HepG2 (cell line): ENCODE measurements at regions not wholly inside any gene's neighbourhood (a gene's known extent, or its start where the extent isn't known, plus 50 kb on each side); places are given as distances from the start of the nearest gene placed in this dataset.

ENCODE experiments used
- EZH2 ChIP-seq: conservative IDR thresholded peaks from 2 replicates; pipeline ENCODE4 v1.6.1; 2012; ENCODE audit warnings: mild to moderate bottlenecking, low read depth, low read length, moderate library complexity
- GATA4 ChIP-seq: sonication (generic); IDR thresholded peaks from 2 replicates; pipeline ENCODE4 v1.6.1; 2016; ENCODE audit warnings: antibody characterized with exemption, low read depth, borderline replicate concordance
- JUND ChIP-seq: sonication (generic); formaldehyde crosslinking; IDR thresholded peaks from 2 replicates; pipeline ENCODE4 v1.8.0; 2022; ENCODE audit warnings: mild to moderate bottlenecking, missing genetic modification reagents
- MZF1 ChIP-seq: sonication (generic); formaldehyde crosslinking; IDR thresholded peaks from 2 replicates; pipeline ENCODE4 v1.8.1; 2023; ENCODE audit warnings: mild to moderate bottlenecking, missing genetic modification reagents, borderline replicate concordance
- ZNF556 ChIP-seq: sonication (generic); formaldehyde crosslinking; IDR thresholded peaks from 2 replicates; pipeline ENCODE4 v1.4.0; 2020; ENCODE audit warnings: mild to moderate bottlenecking, missing genetic modification reagents, borderline replicate concordance
- ZNF567 ChIP-seq: sonication (generic); formaldehyde crosslinking; IDR thresholded peaks from 2 replicates; pipeline ENCODE4 v1.8.1; 2023; ENCODE audit warnings: mild to moderate bottlenecking, missing genetic modification reagents, borderline replicate concordance
- ZNF75D ChIP-seq: sonication (generic); formaldehyde crosslinking; IDR thresholded peaks from 2 replicates; pipeline ENCODE4 v1.8.1; 2023; ENCODE audit warnings: missing genetic modification reagents, mild to moderate bottlenecking, borderline replicate concordance
- ZSCAN9 ChIP-seq: IDR thresholded peaks from 2 replicates; pipeline ENCODE4 v1.6.1; 2016; ENCODE audit warnings: borderline replicate concordance
- TF ChIP-seq, protein P1 (sequence below): sonication (generic); formaldehyde crosslinking; conservative IDR thresholded peaks from 2 replicates; pipeline ENCODE4 v1.4.0; 2020; ENCODE audit warnings: mild to moderate bottlenecking, missing genetic modification reagents, moderate library complexity
- TF ChIP-seq, protein P2 (sequence below): sonication (generic); formaldehyde crosslinking; IDR thresholded peaks from 2 replicates; pipeline ENCODE4 v1.4.0; 2020; ENCODE audit warnings: missing genetic modification reagents, borderline replicate concordance
- TF ChIP-seq, protein P3 (sequence below): sonication (generic); formaldehyde crosslinking; IDR thresholded peaks from 2 replicates; pipeline ENCODE4 v1.8.0; 2022; ENCODE audit warnings: missing genetic modification reagents, mild to moderate bottlenecking, inconsistent platforms, borderline replicate concordance

DNA sequence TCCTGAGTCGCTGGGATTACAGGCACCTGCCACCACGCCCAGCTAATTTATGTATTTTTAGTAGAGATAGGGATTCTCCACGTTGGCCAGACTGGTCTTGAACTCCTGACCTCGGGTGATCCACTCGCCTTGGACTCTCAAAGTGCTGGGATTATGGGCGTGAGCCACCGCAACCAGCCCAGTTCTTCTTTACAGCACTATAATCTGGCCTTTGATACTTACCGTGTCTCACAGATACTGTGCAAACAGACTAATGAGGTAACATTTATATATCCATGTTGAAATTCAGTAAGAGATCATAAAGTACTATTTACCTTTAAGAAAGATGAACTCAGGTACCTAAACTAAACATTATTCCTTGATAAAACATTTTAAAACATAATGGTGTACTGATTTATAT lies 121.8 kb upstream of the PRR20A start (continued):
- no peak for TF ChIP-seq ZNF567 (CRISPR knock-in tag)
- TF ChIP-seq, protein P1, sequence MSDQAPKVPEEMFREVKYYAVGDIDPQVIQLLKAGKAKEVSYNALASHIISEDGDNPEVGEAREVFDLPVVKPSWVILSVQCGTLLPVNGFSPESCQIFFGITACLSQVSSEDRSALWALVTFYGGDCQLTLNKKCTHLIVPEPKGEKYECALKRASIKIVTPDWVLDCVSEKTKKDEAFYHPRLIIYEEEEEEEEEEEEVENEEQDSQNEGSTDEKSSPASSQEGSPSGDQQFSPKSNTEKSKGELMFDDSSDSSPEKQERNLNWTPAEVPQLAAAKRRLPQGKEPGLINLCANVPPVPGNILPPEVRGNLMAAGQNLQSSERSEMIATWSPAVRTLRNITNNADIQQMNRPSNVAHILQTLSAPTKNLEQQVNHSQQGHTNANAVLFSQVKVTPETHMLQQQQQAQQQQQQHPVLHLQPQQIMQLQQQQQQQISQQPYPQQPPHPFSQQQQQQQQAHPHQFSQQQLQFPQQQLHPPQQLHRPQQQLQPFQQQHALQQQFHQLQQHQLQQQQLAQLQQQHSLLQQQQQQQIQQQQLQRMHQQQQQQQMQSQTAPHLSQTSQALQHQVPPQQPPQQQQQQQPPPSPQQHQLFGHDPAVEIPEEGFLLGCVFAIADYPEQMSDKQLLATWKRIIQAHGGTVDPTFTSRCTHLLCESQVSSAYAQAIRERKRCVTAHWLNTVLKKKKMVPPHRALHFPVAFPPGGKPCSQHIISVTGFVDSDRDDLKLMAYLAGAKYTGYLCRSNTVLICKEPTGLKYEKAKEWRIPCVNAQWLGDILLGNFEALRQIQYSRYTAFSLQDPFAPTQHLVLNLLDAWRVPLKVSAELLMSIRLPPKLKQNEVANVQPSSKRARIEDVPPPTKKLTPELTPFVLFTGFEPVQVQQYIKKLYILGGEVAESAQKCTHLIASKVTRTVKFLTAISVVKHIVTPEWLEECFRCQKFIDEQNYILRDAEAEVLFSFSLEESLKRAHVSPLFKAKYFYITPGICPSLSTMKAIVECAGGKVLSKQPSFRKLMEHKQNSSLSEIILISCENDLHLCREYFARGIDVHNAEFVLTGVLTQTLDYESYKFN (CRISPR knock-in tag): no peak
- TF ChIP-seq, protein P2, sequence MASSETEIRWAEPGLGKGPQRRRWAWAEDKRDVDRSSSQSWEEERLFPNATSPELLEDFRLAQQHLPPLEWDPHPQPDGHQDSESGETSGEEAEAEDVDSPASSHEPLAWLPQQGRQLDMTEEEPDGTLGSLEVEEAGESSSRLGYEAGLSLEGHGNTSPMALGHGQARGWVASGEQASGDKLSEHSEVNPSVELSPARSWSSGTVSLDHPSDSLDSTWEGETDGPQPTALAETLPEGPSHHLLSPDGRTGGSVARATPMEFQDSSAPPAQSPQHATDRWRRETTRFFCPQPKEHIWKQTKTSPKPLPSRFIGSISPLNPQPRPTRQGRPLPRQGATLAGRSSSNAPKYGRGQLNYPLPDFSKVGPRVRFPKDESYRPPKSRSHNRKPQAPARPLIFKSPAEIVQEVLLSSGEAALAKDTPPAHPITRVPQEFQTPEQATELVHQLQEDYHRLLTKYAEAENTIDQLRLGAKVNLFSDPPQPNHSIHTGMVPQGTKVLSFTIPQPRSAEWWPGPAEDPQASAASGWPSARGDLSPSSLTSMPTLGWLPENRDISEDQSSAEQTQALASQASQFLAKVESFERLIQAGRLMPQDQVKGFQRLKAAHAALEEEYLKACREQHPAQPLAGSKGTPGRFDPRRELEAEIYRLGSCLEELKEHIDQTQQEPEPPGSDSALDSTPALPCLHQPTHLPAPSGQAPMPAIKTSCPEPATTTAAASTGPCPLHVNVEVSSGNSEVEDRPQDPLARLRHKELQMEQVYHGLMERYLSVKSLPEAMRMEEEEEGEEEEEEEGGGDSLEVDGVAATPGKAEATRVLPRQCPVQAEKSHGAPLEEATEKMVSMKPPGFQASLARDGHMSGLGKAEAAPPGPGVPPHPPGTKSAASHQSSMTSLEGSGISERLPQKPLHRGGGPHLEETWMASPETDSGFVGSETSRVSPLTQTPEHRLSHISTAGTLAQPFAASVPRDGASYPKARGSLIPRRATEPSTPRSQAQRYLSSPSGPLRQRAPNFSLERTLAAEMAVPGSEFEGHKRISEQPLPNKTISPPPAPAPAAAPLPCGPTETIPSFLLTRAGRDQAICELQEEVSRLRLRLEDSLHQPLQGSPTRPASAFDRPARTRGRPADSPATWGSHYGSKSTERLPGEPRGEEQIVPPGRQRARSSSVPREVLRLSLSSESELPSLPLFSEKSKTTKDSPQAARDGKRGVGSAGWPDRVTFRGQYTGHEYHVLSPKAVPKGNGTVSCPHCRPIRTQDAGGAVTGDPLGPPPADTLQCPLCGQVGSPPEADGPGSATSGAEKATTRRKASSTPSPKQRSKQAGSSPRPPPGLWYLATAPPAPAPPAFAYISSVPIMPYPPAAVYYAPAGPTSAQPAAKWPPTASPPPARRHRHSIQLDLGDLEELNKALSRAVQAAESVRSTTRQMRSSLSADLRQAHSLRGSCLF (CRISPR knock-in tag): no peak
- TF ChIP-seq ZNF75D: no peak
- no peak for TF ChIP-seq ZSCAN9
- no peak for TF ChIP-seq ZNF556 (CRISPR knock-in tag)
- no peak for TF ChIP-seq EZH2
- TF ChIP-seq MZF1: no peak
- no peak for TF ChIP-seq GATA4
- TF ChIP-seq JUND (CRISPR knock-in tag): no peak
- TF ChIP-seq, protein P3, sequence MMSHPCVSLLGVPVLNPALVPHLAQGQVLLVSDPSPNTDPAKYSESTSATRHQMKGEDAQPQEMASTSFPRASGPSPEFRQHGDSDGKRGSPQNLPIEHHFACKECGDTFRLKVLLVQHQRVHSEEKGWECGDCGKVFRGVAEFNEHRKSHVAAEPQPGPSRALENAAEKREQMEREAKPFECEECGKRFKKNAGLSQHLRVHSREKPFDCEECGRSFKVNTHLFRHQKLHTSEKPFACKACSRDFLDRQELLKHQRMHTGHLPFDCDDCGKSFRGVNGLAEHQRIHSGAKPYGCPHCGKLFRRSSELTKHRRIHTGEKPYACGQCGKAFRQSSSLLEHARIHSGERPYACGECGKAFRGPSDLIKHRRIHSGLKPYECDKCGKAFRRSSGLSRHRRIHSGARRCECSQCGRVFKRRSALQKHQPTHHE (CRISPR knock-in tag): no peak
